Breast epithelium (tissue), 4 donors: ENCODE measurements at regions not wholly inside any gene's neighbourhood (a gene's known extent, or its start where the extent isn't known, plus 50 kb on each side); places are given as distances from the start of the nearest gene placed in this dataset.

Source experiments
- DNase-seq, 2 donors: peaks; one replicate each; pipeline ENCODE4 v3.0.0-alpha.2; 2019; ENCODE audit warnings: low spot score in 2 of 2
- H3K27ac ChIP-seq, 2 donors: fragments of 200-600 bp; sonication (generic) in 1 of 2; one replicate each; pipeline ENCODE4 v1.5.1; 2016 to 2019; ENCODE audit warnings: mild to moderate bottlenecking in 1 of 2
- H3K27me3 ChIP-seq, 2 donors: fragments of 200-600 bp; sonication (generic) in 1 of 2; one replicate each; pipeline versions ENCODE4 v1.5.1 to v1.6.0; 2017 to 2019; ENCODE audit warnings: control low read depth in 1 of 2, mild to moderate bottlenecking in 1 of 2
- H3K36me3 ChIP-seq: fragments of 200-600 bp; one replicate; pipeline ENCODE4 v1.5.1; 2019
- H3K4me1 ChIP-seq, 2 donors: fragments of 200-600 bp; sonication (generic); one replicate each; pipeline ENCODE4 v1.5.1; 2016 to 2019; ENCODE audit warnings: control low read depth in 1 of 2
- H3K4me3 ChIP-seq, 3 donors: fragments of 200-600 bp; sonication (generic); 1 replicate in 2 of 3; 2 replicates in 1 of 3; pipeline ENCODE4 v1.5.1; 2016 to 2019; ENCODE audit warnings: mild to moderate bottlenecking in 3 of 3, moderate library complexity in 2 of 3
- H3K9me3 ChIP-seq, 2 donors: fragments of 200-600 bp; sonication (generic) in 1 of 2; one replicate each; pipeline ENCODE4 v1.5.1; 2016 to 2019; ENCODE audit warnings: control low read depth in 1 of 2
- CTCF ChIP-seq, 3 donors: fragments of 450-650 bp; IDR thresholded peaks; one replicate each; pipeline ENCODE4 v1.5.1; 2016 to 2017; ENCODE audit warnings: antibody characterized with exemption in 3 of 3, mild to moderate bottlenecking in 3 of 3, moderate library complexity in 3 of 3
- POLR2A ChIP-seq: fragments of 450-650 bp; IDR thresholded peaks from one replicate; pipeline ENCODE4 v1.6.1; 2016; ENCODE audit warnings: antibody characterized with exemption, mild to moderate bottlenecking, moderate library complexity
- POLR2AphosphoS5 ChIP-seq, 3 donors: sonication (generic); formaldehyde crosslinking; IDR thresholded peaks; one replicate each; pipeline ENCODE4 v1.6.1; 2017; ENCODE audit warnings: antibody characterized with exemption in 3 of 3
- intact Hi-C: fragments of 100-400 bp; cut with DNase I; formaldehyde crosslinking; loops from one replicate; pipeline ENCODE4 v1.15.1; 2023; ENCODE audit warnings: low total_unique reads

- TF ChIP-seq POLR2A (no peak), CTCF (IDR thresholded peaks at IDR 0.05) (no peak), POLR2AphosphoS5 (IDR thresholded peaks at IDR 0.05) (no peak)
- no peaks in the 10 kb centered on the region for H3K9me3 ChIP-seq
- no peak for DNase-seq
- no peaks in the 10 kb centered on the region for H3K36me3 ChIP-seq
- H3K4me3 ChIP-seq = no peak overlapping the region
- H3K27me3 ChIP-seq = peaks cover 0 to 15% of the 10 kb centered on the region in 2 donors
- intact Hi-C loops = no loop called here
- H3K27ac ChIP-seq = no peak overlapping the region
- H3K4me1 ChIP-seq = no peaks in the 10 kb centered on the region
These were observed 93.9 kb downstream of the PPP1R2C start for GRCh38 chrX:42684065-42684464.

GRCh38 chrX:42680666-42681065 is 97.3 kb downstream of the PPP1R2C start:
- Histone ChIP-seq H3K9me3 (no peaks in the 10 kb centered on the region), H3K36me3 (no peaks in the 10 kb centered on the region), H3K4me3 (no peak overlapping the region), H3K27me3 (peaks cover 0 to 23% of the 10 kb centered on the region in 2 donors), H3K27ac (no peak overlapping the region), H3K4me1 (no peaks in the 10 kb centered on the region)
- no peak for TF ChIP-seq CTCF (IDR thresholded peaks at IDR 0.05)
- no peak for TF ChIP-seq POLR2A
- no peak for TF ChIP-seq POLR2AphosphoS5 (IDR thresholded peaks at IDR 0.05)
- intact Hi-C loops = no loop called here
- no peak for DNase-seq

GRCh38 chrX:42678133-42678532 is 99.8 kb downstream of the PPP1R2C start:
- no peaks in the 10 kb centered on the region for H3K9me3 ChIP-seq
- intact Hi-C loops = no loop called here
- no peaks in the 10 kb centered on the region for H3K4me1 ChIP-seq
- TF ChIP-seq CTCF (IDR thresholded peaks at IDR 0.05) (no peak), POLR2A (no peak), POLR2AphosphoS5 (IDR thresholded peaks at IDR 0.05) (no peak)
- no peak overlapping the region for H3K27ac ChIP-seq
- DNase-seq = no peak
- H3K27me3 ChIP-seq = peaks cover 0 to 14% of the 10 kb centered on the region in 2 donors
- no peak overlapping the region for H3K4me3 ChIP-seq
- no peaks in the 10 kb centered on the region for H3K36me3 ChIP-seq

GRCh38 chrX:42673301-42673810 is 104.6 kb downstream of the PPP1R2C start:
- Histone ChIP-seq H3K4me3 (no peak overlapping the region), H3K27me3 (peaks cover 0 to 8% of the 10 kb centered on the region in 2 donors), H3K27ac (no peak overlapping the region), H3K36me3 (no peaks in the 10 kb centered on the region), H3K4me1 (no peaks in the 10 kb centered on the region), H3K9me3 (peaks cover 0 to 6% of the 10 kb centered on the region in 2 donors)
- no peak for DNase-seq
- no peak for TF ChIP-seq CTCF (IDR thresholded peaks at IDR 0.05)
- no peak for TF ChIP-seq POLR2A
- TF ChIP-seq POLR2AphosphoS5 (IDR thresholded peaks at IDR 0.05) = no peak
- intact Hi-C loops = no loop called here

DNA sequence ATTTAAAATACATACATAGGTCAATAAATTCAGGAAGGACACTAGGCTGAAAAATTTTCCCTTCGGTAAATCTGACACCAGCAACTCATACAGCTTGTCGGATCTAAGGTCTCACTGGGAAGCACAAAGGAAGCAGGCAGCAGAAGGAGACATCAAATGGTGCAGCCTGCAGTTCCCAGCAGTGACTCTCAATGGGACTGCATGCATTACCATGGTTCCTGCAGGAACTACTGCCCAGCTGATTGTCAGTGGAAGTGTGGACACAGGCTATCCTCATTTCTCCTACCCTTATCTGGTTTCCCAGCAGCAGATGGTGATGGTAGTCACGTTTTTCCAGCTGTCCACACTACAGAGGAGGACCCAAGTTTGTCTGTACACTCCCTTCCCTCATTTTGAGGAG is 113.3 kb downstream of the PPP1R2C start:
- intact Hi-C loops = no loop called here
- Histone ChIP-seq H3K27me3 (peaks cover 0 to 16% of the 10 kb centered on the region in 2 donors), H3K4me3 (no peak overlapping the region), H3K27ac (no peak overlapping the region), H3K9me3 (peaks cover 0 to under 1% of the 10 kb centered on the region in 2 donors), H3K36me3 (no peaks in the 10 kb centered on the region), H3K4me1 (no peaks in the 10 kb centered on the region)
- no peak for DNase-seq
- no peak for TF ChIP-seq POLR2AphosphoS5 (IDR thresholded peaks at IDR 0.05)
- TF ChIP-seq CTCF (IDR thresholded peaks at IDR 0.05) = no peak
- TF ChIP-seq POLR2A = no peak
